NCI-H146 treated with DMSO at 0.1 percent for 48 hours (cell line): ENCODE measurements at regions not wholly inside any gene's neighbourhood (a gene's known extent, or its start where the extent isn't known, plus 50 kb on each side); places are given as distances from the start of the nearest gene placed in this dataset.

Experiments
- DNase-seq: peaks from one replicate; lab custom pipeline; 2025; ENCODE audit not compliant: unreplicated experiment; lab: John Stamatoyannopoulos, UW

GRCh38 chr2:15861172-15861822 lies 79.1 kb upstream of the MYCN start:
- no peak for DNase-seq

DNA sequence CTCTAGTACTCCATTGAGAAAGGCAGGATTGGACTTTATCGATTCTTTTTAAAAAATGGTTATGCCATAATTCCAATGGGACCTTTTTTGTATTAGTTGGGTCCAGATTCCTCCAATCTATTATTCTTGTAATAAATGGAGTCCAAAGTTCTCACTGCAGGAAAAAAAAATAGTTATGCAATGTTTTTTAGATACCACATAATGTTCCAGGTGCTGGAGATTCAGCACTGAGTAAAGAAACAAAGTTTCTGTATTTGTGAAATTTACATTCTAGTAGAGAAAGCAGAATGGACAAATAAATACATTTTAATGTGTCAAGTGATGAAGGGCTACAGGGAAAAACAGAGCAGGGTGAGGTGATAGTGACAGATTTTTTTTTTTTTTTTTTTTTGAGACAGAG lies 78.5 kb upstream of the MYCN start:
- DNase-seq, result no peak

GRCh38 chr2:15863089-15863488 lies 77.3 kb upstream of the MYCN start:
- no peak for DNase-seq

GRCh38 chr2:15863494-15864175 lies 76.7 kb upstream of the MYCN start:
- no peak for DNase-seq

DNA sequence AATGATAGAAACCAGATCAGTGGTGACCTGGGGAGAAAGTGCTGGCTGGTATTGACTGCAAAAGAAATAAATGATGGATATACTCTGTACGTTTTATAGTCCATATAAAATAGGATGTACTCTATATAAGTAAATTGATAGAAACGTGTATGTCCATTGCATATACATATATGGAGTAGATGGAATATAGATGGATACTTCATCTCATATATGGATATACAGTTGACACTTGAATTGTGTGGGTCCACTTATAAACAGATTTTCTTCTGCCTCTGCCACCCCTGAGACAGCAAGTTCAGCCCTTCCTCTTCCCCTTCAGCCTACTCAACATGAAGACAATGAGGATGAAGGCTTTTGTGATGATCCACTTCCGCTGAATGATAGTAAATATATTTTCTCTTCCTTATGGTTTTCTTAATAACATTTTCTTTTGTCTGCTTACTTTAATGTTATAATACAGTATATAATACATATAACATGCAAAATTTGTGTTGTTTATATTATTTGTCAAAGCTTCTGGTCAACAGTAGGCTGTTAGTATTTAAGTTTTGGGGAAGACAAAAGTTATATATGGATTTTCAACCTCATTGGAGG lies 76.1 kb upstream of the MYCN start:
- no peak for DNase-seq

DNA sequence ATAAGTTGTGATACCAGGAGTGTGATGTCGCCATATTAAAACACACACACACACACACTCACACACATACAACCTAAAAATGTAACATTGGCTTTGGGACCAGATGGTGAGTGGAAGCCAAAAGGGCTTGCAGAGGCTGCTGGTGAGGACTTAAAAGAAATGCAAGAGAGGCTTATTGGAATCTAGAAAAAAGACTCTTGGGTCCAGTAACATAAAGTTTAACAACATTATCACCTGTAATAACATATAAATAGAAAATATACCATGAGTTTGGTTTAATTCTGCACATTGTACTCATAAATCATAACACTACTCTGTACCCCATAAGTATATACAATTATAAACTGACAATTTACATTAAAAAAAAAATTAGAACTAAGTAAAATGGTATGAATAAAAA lies 74.4 kb upstream of the MYCN start:
- no peak for DNase-seq

DNA sequence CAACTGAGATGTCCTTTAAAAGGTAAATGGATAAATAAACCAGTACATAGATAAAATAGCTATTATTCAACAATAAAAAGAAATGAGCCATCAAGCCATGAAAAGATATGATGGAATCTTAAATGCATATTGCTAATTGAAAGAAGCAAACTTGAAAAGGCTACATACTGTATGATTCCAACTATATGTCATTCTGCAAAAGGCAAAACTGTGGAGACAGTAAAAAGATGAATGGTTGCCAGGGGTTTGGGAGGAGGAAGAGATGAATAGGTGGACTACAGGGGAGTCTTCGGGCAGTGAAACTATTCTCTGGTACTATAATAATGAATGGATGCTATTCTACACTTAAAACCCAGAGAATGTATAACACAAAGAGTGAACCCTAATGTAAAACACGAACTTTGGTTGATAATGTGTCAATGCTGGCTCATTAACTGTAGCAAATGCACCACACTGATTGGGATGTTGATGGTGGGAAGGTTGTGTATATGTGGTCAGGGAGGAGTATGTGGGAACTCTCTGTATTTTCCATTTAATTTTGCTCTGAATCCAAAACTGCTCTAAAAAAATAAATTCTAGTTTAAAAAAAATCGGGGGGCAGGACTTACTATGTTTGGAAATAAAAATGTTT lies 73.7 kb upstream of the MYCN start:
- DNase-seq, result no peak

DNA sequence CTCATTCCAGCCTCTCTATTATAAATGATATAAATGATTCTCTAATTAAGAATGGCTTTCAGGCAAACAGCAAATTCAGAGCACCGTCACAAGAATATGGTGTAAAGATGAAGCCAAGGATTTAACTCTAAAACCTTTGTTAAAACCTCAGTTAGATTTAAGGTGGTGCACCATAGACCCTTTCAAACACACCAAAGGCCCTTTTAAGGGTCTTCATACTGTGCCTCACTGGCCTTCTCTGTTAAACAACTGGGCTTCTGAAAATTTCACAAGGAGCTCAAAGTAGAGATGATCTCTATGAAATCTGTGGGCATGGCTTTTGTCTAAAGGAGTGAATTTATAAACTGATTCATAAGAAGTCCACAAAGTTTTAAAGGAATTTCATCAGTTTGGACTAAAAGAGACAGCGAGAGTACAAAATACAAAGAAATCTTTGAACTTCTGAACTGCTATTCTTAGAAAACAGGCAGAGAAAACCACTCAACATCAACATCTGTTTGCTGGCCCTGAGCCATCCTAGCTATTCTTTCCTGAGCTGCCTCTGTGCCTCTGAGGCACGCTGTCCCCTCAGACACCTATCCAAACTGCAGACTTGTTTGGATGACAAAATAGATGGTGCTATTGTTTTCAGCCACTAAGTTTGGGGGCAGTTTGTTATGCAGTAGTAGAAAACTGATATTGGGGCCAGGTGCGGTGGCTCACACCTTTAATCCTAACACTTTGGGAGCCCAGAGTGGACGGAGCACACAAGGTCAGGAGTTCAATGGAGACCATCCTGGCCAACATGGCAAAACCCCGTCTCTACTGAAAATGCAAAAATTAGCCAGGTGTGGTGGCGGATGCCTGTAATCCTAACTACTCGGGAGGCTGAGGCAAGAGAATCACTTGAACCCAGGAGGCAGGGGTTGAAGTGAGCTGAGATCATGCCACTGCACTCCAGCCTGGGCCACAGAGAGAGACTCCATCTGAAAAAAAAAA lies 72.9 kb upstream of the MYCN start:
- no peak for DNase-seq

DNA sequence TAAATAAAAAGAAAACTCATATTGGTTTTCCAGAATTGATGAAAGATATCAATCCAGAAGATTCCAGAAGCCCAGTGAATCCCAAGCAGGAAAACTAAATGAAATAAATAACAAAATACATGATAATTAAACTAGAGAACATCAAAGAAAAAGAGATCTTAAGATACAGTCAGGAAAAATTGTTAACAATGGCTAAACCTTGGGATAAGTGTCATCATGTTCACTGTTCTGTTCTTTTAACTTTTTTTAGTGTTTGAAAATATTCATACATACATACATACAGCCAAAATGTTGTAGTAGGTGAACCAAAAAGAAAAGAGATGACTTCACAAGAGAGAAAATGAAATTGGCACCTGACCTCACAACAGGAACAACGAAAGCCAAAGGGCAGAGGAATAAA lies 72.2 kb upstream of the MYCN start:
- no peak for DNase-seq

DNA sequence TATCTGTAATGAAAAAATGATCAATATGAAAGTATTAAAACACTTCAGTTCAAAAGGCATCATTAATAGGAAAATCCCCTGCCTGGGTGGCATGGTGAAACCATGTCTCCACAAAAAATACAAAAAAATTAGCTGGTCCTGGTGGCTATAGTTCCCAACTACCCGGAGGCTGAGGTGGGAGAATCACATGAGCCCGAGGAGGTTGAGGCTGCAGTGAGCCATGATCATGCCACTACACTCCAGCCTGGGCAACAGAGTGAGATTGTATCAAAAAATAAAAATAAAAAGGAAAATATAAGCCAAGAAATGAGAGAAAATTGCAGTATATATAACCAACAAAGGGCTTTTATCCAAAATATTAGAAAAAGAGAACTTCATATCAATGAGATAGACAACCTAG lies 71.6 kb upstream of the MYCN start:
- no peak for DNase-seq

DNA sequence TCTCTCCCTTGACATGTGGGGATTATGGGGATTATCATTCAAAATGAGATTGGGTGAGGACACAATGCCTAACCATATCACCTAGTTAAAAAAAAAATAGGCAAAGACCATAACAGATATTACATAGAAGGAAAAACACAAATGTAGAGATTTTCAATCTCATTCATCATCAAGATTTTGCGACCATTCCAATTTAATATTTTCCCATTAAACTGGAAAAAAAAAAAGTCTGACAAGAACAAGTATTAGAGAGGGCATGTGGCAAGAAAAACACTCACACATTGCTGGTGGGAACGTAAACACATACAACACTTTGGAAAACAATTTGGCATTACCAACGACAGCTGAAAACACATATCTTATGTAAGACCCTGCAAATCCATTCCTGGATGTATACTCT lies 71.0 kb upstream of the MYCN start:
- no peak for DNase-seq

GRCh38 chr2:15869871-15870270 lies 70.5 kb upstream of the MYCN start:
- no peak for DNase-seq

- DNase-seq, result no peak
These were observed 69.8 kb upstream of the MYCN start for GRCh38 chr2:15870565-15870964.

GRCh38 chr2:15871239-15871783 lies 69.0 kb upstream of the MYCN start:
- DNase-seq, result no peak

DNA sequence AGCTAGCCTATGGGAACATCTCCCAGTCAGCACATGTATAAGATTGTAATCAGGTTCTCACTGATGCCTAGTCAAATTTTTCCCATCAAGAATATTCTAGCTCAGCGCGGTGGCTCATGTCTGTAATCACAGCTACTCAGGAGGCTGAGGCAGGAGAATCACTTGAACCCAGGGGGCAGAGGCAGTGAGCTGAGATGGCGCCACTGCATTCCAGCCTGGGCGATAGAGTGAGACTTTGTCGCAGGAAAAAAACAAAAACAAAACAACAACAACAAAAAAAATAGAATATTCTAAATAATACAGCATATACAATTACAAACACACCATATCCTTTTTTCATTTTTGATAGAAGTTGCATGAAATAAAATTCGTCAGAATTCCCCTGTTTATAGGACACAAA lies 67.5 kb upstream of the MYCN start:
- no peak for DNase-seq

GRCh38 chr2:15874321-15874720 lies 66.0 kb upstream of the MYCN start:
- DNase-seq, result no peak

DNA sequence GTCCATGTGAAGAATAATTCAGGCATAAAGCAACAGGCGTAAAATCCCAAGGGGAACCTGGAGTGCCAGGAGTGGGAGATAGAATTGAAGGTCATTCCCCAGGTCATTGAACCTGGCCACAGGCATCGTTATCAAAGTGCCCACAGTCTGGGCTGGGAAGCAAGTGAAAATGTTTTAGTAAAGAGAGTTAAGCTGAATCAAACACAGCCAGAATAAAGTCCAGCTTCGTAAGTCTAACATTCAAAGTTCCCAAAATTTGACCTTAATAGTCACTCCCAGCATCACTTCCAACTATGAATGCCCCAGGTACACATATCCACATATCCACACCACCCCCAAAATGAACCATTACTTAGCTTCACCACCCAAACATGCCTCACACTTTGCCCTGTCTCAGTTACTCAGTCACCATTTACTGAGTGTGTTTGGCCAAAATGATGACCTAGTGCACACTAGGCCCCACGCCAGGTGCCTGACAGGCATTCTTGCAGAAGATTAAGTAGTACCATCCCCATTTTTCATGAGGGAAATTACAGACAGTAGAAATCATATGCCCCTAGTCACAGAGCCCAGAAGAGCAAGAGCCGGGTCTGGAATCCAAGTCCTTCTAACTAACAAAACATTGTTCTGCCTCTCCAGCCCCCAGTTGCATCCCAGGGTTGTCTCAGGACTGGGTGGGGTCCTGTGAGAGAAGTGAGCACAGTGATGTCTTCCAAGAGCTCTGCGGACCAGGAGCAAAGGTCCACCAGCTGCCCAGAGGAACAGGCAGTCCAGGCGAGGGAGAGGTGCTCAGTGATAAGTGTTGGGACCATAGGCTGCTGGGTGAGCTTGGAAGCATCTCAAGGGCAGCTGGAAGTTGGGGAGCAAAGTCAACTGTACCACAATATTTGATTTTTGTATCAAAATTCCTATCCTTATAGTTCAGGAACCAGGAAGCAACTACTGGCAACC lies 65.2 kb upstream of the MYCN start:
- no peak for DNase-seq

- no peak for DNase-seq
These were observed 64.2 kb upstream of the MYCN start for GRCh38 chr2:15875969-15876705.
